ENCODE measurements at regions not wholly inside any gene's neighbourhood (a gene's known extent, or its start where the extent isn't known, plus 50 kb on each side); places are given as distances from the start of the nearest gene placed in this dataset.

- FAIRE-seq (no peak), DNase-seq (ENCODE audit: low read depth in 1 of 2, low spot score in 1 of 2) (no peak), ATAC-seq (no peak)
- ChIA-PET CTCF (no interaction called here), POLR2A (no interaction called here)
- no peaks in the 10 kb centered on the region for H3K4me1 ChIP-seq
- no peak overlapping the region for H3K27ac ChIP-seq
- TF ChIP-seq HEYL (CRISPR knock-in tag; IDR thresholded peaks at IDR 0.05) (no peak), POLR2A (IDR thresholded peaks at IDR 0.05; ENCODE audit: low read length) (no peak), MYC (IDR thresholded peaks at IDR 0.05; ENCODE audit: borderline replicate concordance, low read length) (no peak), MAZ (IDR thresholded peaks at IDR 0.05; ENCODE audit: borderline replicate concordance, low read depth, low read length) (no peak), HOXA7 (CRISPR knock-in tag; IDR thresholded peaks at IDR 0.05) (no peak), RAD21 (conservative IDR thresholded peaks at IDR 0.05 in 1 of 2, IDR thresholded peaks at IDR 0.05 in 1 of 2) (no peak), RFX5 (IDR thresholded peaks at IDR 0.05) (no peak)
- TF ChIP-seq, protein P1, sequence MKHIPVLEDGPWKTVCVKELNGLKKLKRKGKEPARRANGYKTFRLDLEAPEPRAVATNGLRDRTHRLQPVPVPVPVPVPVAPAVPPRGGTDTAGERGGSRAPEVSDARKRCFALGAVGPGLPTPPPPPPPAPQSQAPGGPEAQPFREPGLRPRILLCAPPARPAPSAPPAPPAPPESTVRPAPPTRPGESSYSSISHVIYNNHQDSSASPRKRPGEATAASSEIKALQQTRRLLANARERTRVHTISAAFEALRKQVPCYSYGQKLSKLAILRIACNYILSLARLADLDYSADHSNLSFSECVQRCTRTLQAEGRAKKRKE (CRISPR knock-in tag; IDR thresholded peaks at IDR 0.05; ENCODE audit: low read depth): no peak
- H3K4me2 ChIP-seq: no peak overlapping the region
- no peaks in the 10 kb centered on the region for H3K9me3 ChIP-seq
- 61% methylated on average over 1 of the region's 1 CpG for WGBS (ENCODE audit: missing lambda C conversion rate)
- H3K4me3 ChIP-seq: no peak overlapping the region
These were observed 791.1 kb upstream of the CDH10 start for GRCh38 chr5:25435882-25436281.

DNA sequence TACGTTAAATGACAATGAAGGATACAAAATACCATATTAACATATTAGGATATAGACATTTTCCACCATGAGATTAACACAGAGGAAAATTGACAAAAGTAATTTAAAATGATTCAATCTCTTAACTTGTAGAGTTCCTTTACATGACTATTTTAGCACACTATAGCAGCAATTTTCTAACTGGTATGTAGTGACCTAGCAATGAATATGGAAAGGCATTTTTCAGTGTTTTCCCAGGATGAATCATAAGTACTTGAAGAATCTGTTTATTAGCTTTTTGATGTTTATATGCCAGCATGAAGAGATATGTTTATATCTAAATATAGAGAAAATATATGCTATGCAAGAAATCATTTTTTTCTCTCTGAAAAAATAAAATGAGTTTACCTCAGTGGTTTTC, 782.5 kb upstream of the CDH10 start:
- 67% methylated on average over 1 of the region's 1 CpG for WGBS (ENCODE audit: missing lambda C conversion rate)
- FAIRE-seq: no peak
- ChIA-PET CTCF (no interaction called here), POLR2A (no interaction called here)
- Histone ChIP-seq H3K9me3 (no peaks in the 10 kb centered on the region), H3K4me2 (no peak overlapping the region), H3K4me1 (no peaks in the 10 kb centered on the region), H3K27ac (no peak overlapping the region), H3K4me3 (no peak overlapping the region)
- TF ChIP-seq USF2 (IDR thresholded peaks at IDR 0.05) (no peak), HEYL (CRISPR knock-in tag; IDR thresholded peaks at IDR 0.05) (no peak), HOXB5 (CRISPR knock-in tag; IDR thresholded peaks at IDR 0.05) (no peak), RNF2 (IDR thresholded peaks at IDR 0.05; ENCODE audit: borderline replicate concordance, low read depth) (no peak), ZFP36 (IDR thresholded peaks at IDR 0.05; ENCODE audit: borderline replicate concordance, partially characterized antibody) (no peak), E2F6 (IDR thresholded peaks at IDR 0.05; ENCODE audit: borderline replicate concordance, low read depth) (no peak), CTCF (IDR thresholded peaks at IDR 0.05) (no peak), NPAS2 (CRISPR knock-in tag; IDR thresholded peaks at IDR 0.05; ENCODE audit: borderline replicate concordance) (no peak), CBX8 (IDR thresholded peaks at IDR 0.05) (no peak), MAZ (IDR thresholded peaks at IDR 0.05; ENCODE audit: borderline replicate concordance, low read depth, low read length) (no peak), KDM5A (IDR thresholded peaks at IDR 0.05) (no peak), REST (IDR thresholded peaks at IDR 0.05) (no peak)
- TF ChIP-seq, protein P2, sequence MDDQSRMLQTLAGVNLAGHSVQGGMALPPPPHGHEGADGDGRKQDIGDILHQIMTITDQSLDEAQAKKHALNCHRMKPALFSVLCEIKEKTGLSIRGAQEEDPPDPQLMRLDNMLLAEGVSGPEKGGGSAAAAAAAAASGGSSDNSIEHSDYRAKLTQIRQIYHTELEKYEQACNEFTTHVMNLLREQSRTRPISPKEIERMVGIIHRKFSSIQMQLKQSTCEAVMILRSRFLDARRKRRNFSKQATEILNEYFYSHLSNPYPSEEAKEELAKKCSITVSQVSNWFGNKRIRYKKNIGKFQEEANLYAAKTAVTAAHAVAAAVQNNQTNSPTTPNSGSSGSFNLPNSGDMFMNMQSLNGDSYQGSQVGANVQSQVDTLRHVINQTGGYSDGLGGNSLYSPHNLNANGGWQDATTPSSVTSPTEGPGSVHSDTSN (IDR thresholded peaks at IDR 0.05): no peak
- no peak for DNase-seq (ENCODE audit: low read depth in 1 of 2, low spot score in 1 of 2)
- ATAC-seq: no peak
